ENCODE measurements at regions not wholly inside any gene's neighbourhood (a gene's known extent, or its start where the extent isn't known, plus 50 kb on each side); places are given as distances from the start of the nearest gene placed in this dataset.

DNA sequence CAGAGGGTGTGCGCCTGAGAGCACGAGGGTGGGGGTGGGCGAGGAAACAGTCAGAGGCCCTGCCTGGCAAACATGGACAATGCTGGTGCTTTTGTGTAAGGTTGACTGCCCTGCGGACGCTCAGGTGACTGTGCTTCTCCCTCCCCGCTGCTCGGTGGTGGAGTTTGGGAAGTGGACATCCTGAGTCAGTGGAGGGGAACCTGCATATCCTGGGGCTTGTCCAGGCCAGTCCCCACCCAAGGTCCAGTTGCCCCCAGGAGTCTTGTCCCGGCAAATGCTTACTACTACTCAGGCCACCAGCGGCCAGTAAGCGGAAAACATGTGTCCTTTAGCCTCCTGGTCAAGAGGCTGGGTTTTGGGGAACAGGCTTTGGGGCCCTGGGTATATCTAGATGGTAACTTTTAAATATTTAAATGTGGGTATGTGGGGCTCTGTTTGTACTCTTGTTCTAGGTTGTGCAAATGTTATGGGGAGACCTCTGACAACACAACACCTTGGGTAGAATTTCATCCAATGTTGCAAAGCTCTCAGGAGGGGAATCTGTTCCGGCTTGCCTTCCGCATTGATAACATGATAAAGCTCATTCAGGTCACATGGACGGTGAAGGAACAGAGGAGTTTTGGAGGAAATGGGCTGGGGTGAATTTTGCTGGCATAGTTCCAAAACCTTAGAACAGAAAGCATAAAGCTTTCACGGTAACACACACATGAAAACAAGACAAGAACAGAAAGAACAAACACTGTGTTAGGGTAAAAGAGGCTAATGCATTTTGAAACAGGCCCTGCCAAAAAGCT, 364.9 kb downstream of the PRDM2 start:
- Histone ChIP-seq H3K79me2 (ENCODE audit: insufficient read depth, low read length) (no peaks in the 10 kb centered on the region), H3K27me3 (ENCODE audit: control insufficient read depth in 2 of 2, insufficient read depth in 2 of 2, low read length in 2 of 2) (no peaks in the 10 kb centered on the region), H3K4me1 (ENCODE audit: control insufficient read depth in 1 of 2, insufficient read depth in 2 of 2, low read length in 2 of 2) (no peaks in the 10 kb centered on the region), H3K4me3 (replicated peaks in 1 of 3; ENCODE audit: low read depth in 2 of 3, low read length in 3 of 3) (no peak overlapping the region), H3K4me2 (replicated peaks; ENCODE audit: extremely low read depth, low read length, poor library complexity, severe bottlenecking) (no peak overlapping the region), H2AFZ (ENCODE audit: insufficient read depth, low read depth, low read length, poor library complexity, severe bottlenecking) (no peak overlapping the region), H3K9ac (ENCODE audit: insufficient read depth, low read length, poor library complexity, severe bottlenecking) (no peak overlapping the region), H3K27ac (ENCODE audit: low read depth in 1 of 2, low read length in 2 of 2) (no peak overlapping the region), H3K36me3 (replicated peaks in 1 of 2; ENCODE audit: control insufficient read depth in 1 of 2, insufficient read depth in 2 of 2, low read length in 2 of 2) (no peaks in the 10 kb centered on the region), H4K20me1 (ENCODE audit: insufficient read depth, low read length) (no peaks in the 10 kb centered on the region), H3K9me3 (replicated peaks in 1 of 2; ENCODE audit: control insufficient read depth in 1 of 2, insufficient read depth in 1 of 2, low read length in 2 of 2) (peaks cover 0 to 3% of the 10 kb centered on the region in 2 donors)
- Mint-ChIP-seq H3K27me3 (ENCODE audit: low read depth in 3 of 3) (peaks cover 0 to 5% (median 2%) of the 10 kb centered on the region in 3 donors), H3K4me1 (no peaks in the 10 kb centered on the region), H3K27ac (no peak overlapping the region), H3K36me3 (no peaks in the 10 kb centered on the region), H3K9me3 (peaks cover 0 to 7% (median 3%) of the 10 kb centered on the region in 7 donors), H3K4me3 (no peak overlapping the region)
- intact Hi-C loops (cut with micrococcal nuclease) = no loop called here
- no peak for DNase-seq
- WGBS (ENCODE audit: insufficient coverage) = 89% methylated on average over 7 of the region's 14 CpGs
- TF ChIP-seq CTCF (IDR thresholded peaks at IDR 0.05) = no peak

DNA sequence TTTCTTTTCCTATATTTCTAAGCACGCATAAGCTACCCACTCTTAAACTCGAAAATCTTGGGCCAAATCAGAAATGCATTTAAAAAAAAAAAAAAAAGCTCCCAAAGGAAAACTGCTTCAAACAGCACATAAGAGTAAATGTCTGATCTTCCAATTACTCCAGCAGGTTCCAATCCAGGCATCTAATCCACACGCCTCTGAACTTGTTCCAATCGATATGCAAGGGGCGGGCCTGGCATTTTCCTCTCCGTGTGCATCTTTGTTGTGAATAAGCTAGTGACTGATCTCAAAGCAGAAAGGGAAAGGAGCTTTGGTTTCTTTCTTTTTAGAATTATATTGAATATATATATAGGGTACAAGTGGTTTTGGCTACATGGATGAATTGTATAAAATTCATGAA, 365.5 kb downstream of the PRDM2 start:
- Histone ChIP-seq H3K36me3 (replicated peaks in 1 of 2; ENCODE audit: control insufficient read depth in 1 of 2, insufficient read depth in 2 of 2, low read length in 2 of 2) (no peaks in the 10 kb centered on the region), H3K4me2 (replicated peaks; ENCODE audit: extremely low read depth, low read length, poor library complexity, severe bottlenecking) (no peak overlapping the region), H2AFZ (ENCODE audit: insufficient read depth, low read depth, low read length, poor library complexity, severe bottlenecking) (no peak overlapping the region), H3K27me3 (ENCODE audit: control insufficient read depth in 2 of 2, insufficient read depth in 2 of 2, low read length in 2 of 2) (no peaks in the 10 kb centered on the region), H3K9me3 (replicated peaks in 1 of 2; ENCODE audit: control insufficient read depth in 1 of 2, insufficient read depth in 1 of 2, low read length in 2 of 2) (peaks cover 0 to 3% of the 10 kb centered on the region in 2 donors), H3K9ac (ENCODE audit: insufficient read depth, low read length, poor library complexity, severe bottlenecking) (no peak overlapping the region), H3K79me2 (ENCODE audit: insufficient read depth, low read length) (no peaks in the 10 kb centered on the region), H3K4me1 (ENCODE audit: control insufficient read depth in 1 of 2, insufficient read depth in 2 of 2, low read length in 2 of 2) (no peaks in the 10 kb centered on the region), H3K4me3 (replicated peaks in 1 of 3; ENCODE audit: low read depth in 2 of 3, low read length in 3 of 3) (no peak overlapping the region), H3K27ac (ENCODE audit: low read depth in 1 of 2, low read length in 2 of 2) (no peak overlapping the region), H4K20me1 (ENCODE audit: insufficient read depth, low read length) (no peaks in the 10 kb centered on the region)
- no peaks in the 10 kb centered on the region for H3K4me1 Mint-ChIP-seq
- peaks cover 0 to 3% (median 2%) of the 10 kb centered on the region in 3 donors for H3K27me3 Mint-ChIP-seq (ENCODE audit: low read depth in 3 of 3)
- intact Hi-C loops (cut with micrococcal nuclease) = no loop called here
- no peak overlapping the region for H3K27ac Mint-ChIP-seq
- H3K4me3 Mint-ChIP-seq = no peak overlapping the region
- peaks cover 0 to 7% (median 3%) of the 10 kb centered on the region in 7 donors for H3K9me3 Mint-ChIP-seq
- no peak for TF ChIP-seq CTCF (IDR thresholded peaks at IDR 0.05)
- DNase-seq = no peak
- no peaks in the 10 kb centered on the region for H3K36me3 Mint-ChIP-seq
- 100% methylated on average over 1 of the region's 6 CpGs for WGBS (ENCODE audit: insufficient coverage)
